ENCODE measurements at regions not wholly inside any gene's neighbourhood (a gene's known extent, or its start where the extent isn't known, plus 50 kb on each side); places are given as distances from the start of the nearest gene placed in this dataset.

- TF ChIP-seq CTCF (IDR thresholded peaks at IDR 0.05; ENCODE audit: low read depth, low read length), result no peak
- peak in 1 of 2 donors; percentile 10 for DNase-seq (ENCODE audit: low read depth in 1 of 2, low spot score in 1 of 2)
Observed at GRCh38 chr18:41842886-41843285, 112.1 kb upstream of the PIK3C3 start.

GRCh38 chr18:41829647-41830516 lies 125.2 kb upstream of the PIK3C3 start:
- no peak for TF ChIP-seq CTCF (IDR thresholded peaks at IDR 0.05; ENCODE audit: low read depth, low read length)

More at GRCh38 chr18:41842886-41843285, 112.1 kb upstream of the PIK3C3 start:
- Histone ChIP-seq H3K27me3 (no peaks in the 10 kb centered on the region), H3K4me1 (ENCODE audit: low read depth) (no peaks in the 10 kb centered on the region), H3K9me3 (ENCODE audit: low read depth) (no peaks in the 10 kb centered on the region), H3K27ac (no peak overlapping the region), H3K36me3 (no peaks in the 10 kb centered on the region), H3K4me3 (no peak overlapping the region)

DNA sequence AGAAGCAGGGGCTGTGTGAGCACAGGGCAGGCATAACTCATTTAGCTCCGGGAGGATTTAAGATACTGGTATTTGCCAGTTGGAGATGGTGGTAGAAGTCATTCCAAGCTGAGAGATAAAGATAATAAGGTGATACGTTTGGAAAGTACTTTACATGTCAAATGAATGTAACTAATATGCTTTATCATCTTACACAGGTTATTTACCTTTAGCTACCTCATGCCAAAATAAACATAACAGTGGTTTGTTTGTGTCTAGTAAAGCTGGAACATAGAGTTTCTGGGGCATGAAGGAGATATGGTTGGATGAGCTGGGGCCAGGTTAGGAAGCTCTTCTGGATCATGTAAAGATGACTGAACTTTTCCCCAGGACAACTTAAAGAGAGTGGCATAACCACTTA lies 126.9 kb upstream of the PIK3C3 start:
- TF ChIP-seq CTCF (IDR thresholded peaks at IDR 0.05; ENCODE audit: low read depth, low read length), result no peak
- Histone ChIP-seq H3K27me3 (no peaks in the 10 kb centered on the region), H3K9me3 (ENCODE audit: low read depth) (no peaks in the 10 kb centered on the region), H3K4me1 (ENCODE audit: low read depth) (no peaks in the 10 kb centered on the region), H3K4me3 (no peak overlapping the region), H3K27ac (no peak overlapping the region), H3K36me3 (no peaks in the 10 kb centered on the region)
- DNase-seq (ENCODE audit: low read depth in 1 of 2, low spot score in 1 of 2), result no peak

More at GRCh38 chr18:41829647-41830516, 125.2 kb upstream of the PIK3C3 start:
- no peaks in the 10 kb centered on the region for H3K27me3 ChIP-seq
- no peaks in the 10 kb centered on the region for H3K4me1 ChIP-seq (ENCODE audit: low read depth)
- peak in 1 of 2 donors; percentile 41 for DNase-seq (ENCODE audit: low read depth in 1 of 2, low spot score in 1 of 2)
- H3K27ac ChIP-seq, result no peak overlapping the region
- H3K36me3 ChIP-seq, result no peaks in the 10 kb centered on the region
- no peaks in the 10 kb centered on the region for H3K9me3 ChIP-seq (ENCODE audit: low read depth)
- no peak overlapping the region for H3K4me3 ChIP-seq

GRCh38 chr18:41820784-41821183 lies 134.2 kb upstream of the PIK3C3 start:
- Histone ChIP-seq H3K4me1 (ENCODE audit: low read depth) (no peaks in the 10 kb centered on the region), H3K4me3 (no peak overlapping the region)

More at GRCh38 chr18:41820784-41821183, 134.2 kb upstream of the PIK3C3 start:
- Histone ChIP-seq H3K36me3 (no peaks in the 10 kb centered on the region), H3K27me3 (no peaks in the 10 kb centered on the region), H3K9me3 (ENCODE audit: low read depth) (no peaks in the 10 kb centered on the region), H3K27ac (no peak overlapping the region)
- DNase-seq (ENCODE audit: low read depth in 1 of 2, low spot score in 1 of 2), result no peak
- TF ChIP-seq CTCF (IDR thresholded peaks at IDR 0.05; ENCODE audit: low read depth, low read length), result no peak

All from cardiac muscle cell (in vitro differentiated cells and primary cell).